ENCODE measurements at regions not wholly inside any gene's neighbourhood (a gene's known extent, or its start where the extent isn't known, plus 50 kb on each side); places are given as distances from the start of the nearest gene placed in this dataset.

DNA sequence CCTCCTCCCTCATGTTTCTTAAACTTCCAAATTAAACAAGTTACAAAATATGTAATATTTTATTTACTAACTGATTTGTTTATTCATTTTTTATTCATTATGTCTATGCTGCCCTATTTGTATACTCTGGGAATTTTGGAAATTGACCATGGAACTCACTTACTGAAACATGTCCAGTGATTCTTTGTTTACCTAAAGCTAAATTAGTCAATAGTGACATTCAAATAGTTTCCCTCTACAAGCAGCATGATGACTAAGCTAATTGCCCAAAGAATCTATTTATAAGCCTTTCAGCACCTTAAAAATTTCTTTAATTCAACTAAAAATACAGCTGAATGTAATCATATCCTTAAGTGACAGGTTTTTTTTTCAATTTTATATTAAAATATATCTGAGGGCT, 437.7 kb downstream of the SI start:
- no peak for TF ChIP-seq OSR1 (CRISPR knock-in tag; IDR thresholded peaks at IDR 0.05)
- no peak for TF ChIP-seq ZFP30 (CRISPR knock-in tag; IDR thresholded peaks at IDR 0.05)
- TF ChIP-seq RARB (CRISPR knock-in tag; IDR thresholded peaks at IDR 0.05) = no peak
- TF ChIP-seq, protein P1, sequence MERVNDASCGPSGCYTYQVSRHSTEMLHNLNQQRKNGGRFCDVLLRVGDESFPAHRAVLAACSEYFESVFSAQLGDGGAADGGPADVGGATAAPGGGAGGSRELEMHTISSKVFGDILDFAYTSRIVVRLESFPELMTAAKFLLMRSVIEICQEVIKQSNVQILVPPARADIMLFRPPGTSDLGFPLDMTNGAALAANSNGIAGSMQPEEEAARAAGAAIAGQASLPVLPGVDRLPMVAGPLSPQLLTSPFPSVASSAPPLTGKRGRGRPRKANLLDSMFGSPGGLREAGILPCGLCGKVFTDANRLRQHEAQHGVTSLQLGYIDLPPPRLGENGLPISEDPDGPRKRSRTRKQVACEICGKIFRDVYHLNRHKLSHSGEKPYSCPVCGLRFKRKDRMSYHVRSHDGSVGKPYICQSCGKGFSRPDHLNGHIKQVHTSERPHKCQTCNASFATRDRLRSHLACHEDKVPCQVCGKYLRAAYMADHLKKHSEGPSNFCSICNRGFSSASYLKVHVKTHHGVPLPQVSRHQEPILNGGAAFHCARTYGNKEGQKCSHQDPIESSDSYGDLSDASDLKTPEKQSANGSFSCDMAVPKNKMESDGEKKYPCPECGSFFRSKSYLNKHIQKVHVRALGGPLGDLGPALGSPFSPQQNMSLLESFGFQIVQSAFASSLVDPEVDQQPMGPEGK (CRISPR knock-in tag; IDR thresholded peaks at IDR 0.05; ENCODE audit: borderline replicate concordance) = no peak
- no peak for TF ChIP-seq GLIS3 (CRISPR knock-in tag; IDR thresholded peaks at IDR 0.05)
- no peak for TF ChIP-seq ARNTL (CRISPR knock-in tag; IDR thresholded peaks at IDR 0.05; ENCODE audit: borderline replicate concordance, low read depth)
- no peak for TF ChIP-seq TCF4 (CRISPR knock-in tag; IDR thresholded peaks at IDR 0.05; ENCODE audit: borderline replicate concordance)
- no peak for TF ChIP-seq ZC3H10 (CRISPR knock-in tag; IDR thresholded peaks at IDR 0.05)
- TF ChIP-seq CSDC2 (CRISPR knock-in tag; IDR thresholded peaks at IDR 0.05) = no peak
- no peak for TF ChIP-seq ZNF8 (CRISPR knock-in tag; IDR thresholded peaks at IDR 0.05)
- no peak for TF ChIP-seq PPARA (CRISPR knock-in tag; IDR thresholded peaks at IDR 0.05; ENCODE audit: borderline replicate concordance)
- no peak for TF ChIP-seq ZNF565 (CRISPR knock-in tag; conservative IDR thresholded peaks at IDR 0.05; ENCODE audit: low read depth)
- TF ChIP-seq SNAI2 (CRISPR knock-in tag; IDR thresholded peaks at IDR 0.05) = no peak
